ENCODE measurements at regions not wholly inside any gene's neighbourhood (a gene's known extent, or its start where the extent isn't known, plus 50 kb on each side); places are given as distances from the start of the nearest gene placed in this dataset.

DNA sequence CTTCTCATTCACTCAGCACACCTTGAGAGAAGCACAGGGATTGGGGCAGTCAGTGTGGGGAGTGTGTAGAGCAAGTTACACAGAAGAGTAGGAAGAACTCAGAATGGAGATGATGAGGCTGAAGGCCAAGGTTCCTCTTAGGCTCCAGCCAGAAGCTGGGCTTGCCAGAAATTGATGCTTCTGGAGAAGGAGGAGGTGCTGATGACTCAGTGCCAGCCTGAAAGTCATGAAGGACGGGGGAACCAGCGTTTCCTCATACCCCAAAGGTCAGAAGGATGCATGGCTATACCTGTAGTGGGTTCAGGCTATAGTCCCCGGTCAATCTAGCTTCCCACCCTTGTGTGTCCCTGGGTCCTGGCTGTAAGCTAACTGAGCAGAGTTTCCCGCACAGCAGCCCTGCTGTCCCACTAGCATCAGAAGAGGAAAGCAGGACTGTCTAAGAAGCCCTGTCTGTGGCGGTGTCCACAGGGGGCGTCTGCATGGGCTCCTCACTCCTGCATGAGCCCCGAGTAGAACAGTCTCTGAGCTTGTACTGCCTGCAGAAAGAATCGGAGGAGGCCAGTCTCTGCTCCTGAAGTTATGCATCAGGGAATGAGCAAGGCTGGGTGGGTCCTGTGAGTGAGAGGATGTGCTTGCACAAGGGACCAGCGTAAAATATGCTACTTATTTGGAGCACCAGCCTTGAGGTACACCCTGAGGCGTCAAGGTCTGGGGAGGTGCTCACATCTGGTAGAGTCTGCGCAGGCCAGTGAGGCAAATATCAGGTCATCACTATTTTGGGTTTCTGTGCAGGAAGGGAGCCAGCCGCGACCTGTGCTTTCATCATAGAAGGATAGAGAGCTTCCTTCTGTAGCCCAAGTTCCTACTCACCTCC, 148.5 kb downstream of the MRPL14 start:
- no peak for TF ChIP-seq MYC (IDR thresholded peaks at IDR 0.05; ENCODE audit: low read depth, low read length)
- TF ChIP-seq, protein P1, sequence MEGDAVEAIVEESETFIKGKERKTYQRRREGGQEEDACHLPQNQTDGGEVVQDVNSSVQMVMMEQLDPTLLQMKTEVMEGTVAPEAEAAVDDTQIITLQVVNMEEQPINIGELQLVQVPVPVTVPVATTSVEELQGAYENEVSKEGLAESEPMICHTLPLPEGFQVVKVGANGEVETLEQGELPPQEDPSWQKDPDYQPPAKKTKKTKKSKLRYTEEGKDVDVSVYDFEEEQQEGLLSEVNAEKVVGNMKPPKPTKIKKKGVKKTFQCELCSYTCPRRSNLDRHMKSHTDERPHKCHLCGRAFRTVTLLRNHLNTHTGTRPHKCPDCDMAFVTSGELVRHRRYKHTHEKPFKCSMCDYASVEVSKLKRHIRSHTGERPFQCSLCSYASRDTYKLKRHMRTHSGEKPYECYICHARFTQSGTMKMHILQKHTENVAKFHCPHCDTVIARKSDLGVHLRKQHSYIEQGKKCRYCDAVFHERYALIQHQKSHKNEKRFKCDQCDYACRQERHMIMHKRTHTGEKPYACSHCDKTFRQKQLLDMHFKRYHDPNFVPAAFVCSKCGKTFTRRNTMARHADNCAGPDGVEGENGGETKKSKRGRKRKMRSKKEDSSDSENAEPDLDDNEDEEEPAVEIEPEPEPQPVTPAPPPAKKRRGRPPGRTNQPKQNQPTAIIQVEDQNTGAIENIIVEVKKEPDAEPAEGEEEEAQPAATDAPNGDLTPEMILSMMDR (IDR thresholded peaks at IDR 0.05; ENCODE audit: low read depth, low read length): no peak

Data from NB4 (cell line).